GM12878 (cell line): ENCODE measurements at regions not wholly inside any gene's neighbourhood (a gene's known extent, or its start where the extent isn't known, plus 50 kb on each side); places are given as distances from the start of the nearest gene placed in this dataset.

Experiments used
- ATAC-seq: fragments of 200-7000 bp; cut with Tn5 transposase; 3 replicates; pipeline ENCODE4 v1.9.1; 2020; ENCODE audit warnings: mild to moderate bottlenecking, moderate library complexity
- BruUV-seq: library from RNA; stranded (reverse); fragments of 400-500 nt; replicated peaks from 2 replicates; lab custom pipeline; 2021; lab: Mats Ljungman, UMichigan
- CTCF ChIA-PET: fragments of 300-600 bp; sonication (Branson Sonifier 250); formaldehyde crosslinking; extraction: SDS; loops from one replicate; lab custom pipeline; 2021; ENCODE audit warnings: inconsistent platforms; lab: Yijun Ruan, JAX
- POLR2A ChIA-PET: fragments of 350-600 bp; formaldehyde crosslinking; extraction: SDS; loops from one replicate; lab custom pipeline; 2021; ENCODE audit warnings: inconsistent platforms; lab: Charles Lee
- RAD21 ChIA-PET: fragments of 300-600 bp; sonication (Branson Sonifier 250); formaldehyde crosslinking; loops from one replicate; lab custom pipeline; 2023; ENCODE audit warnings: antibody characterized with exemption; ENCODE audit not compliant: unreplicated experiment; lab: Charles Lee
- SMC1A ChIA-PET: fragments of 300-600 bp; sonication (Branson Sonifier 250); formaldehyde crosslinking; loops from one replicate; lab custom pipeline; 2023; ENCODE audit not compliant: unreplicated experiment, uncharacterized antibody; lab: Charles Lee
- DNase-seq: peaks from one replicate; pipeline ENCODE4 v3.0.0-alpha.2; 2011; ENCODE audit warnings: low read depth, low spot score
- FAIRE-seq: peaks from 3 replicates; lab custom pipeline; 2011; peaks lifted over from hg19 to GRCh38; lab: Jason Lieb, UNC
- H2AFZ ChIP-seq: 2 replicates; pipeline ENCODE4 v1.6.0; 2011; ENCODE audit warnings: low read depth, low read length, control low read depth; ENCODE audit not compliant: control insufficient read depth
- H3K27ac ChIP-seq: 2 replicates; pipeline ENCODE4 v1.5.1; 2011; ENCODE audit warnings: control low read depth; ENCODE audit not compliant: control insufficient read depth, insufficient read depth
- H3K27me3 ChIP-seq, 2 experiments: replicated peaks in 1 of 2; 2 replicates each; pipeline versions ENCODE4 v1.6.0 to v1.6.1; 2011; ENCODE audit warnings: low read length in 1 of 2; ENCODE audit not compliant: control insufficient read depth in 2 of 2, insufficient read depth in 2 of 2
- H3K36me3 ChIP-seq, 2 experiments: 2 replicates each; pipeline ENCODE4 v1.5.1; 2011; ENCODE audit warnings: low read length in 1 of 2; ENCODE audit not compliant: control insufficient read depth in 2 of 2, insufficient read depth in 2 of 2
- H3K4me1 ChIP-seq: 2 replicates; pipeline ENCODE4 v1.6.1; 2011; ENCODE audit warnings: mild to moderate bottlenecking, low read length, moderate library complexity, mixed read lengths; ENCODE audit not compliant: control insufficient read depth, insufficient read depth
- H3K4me2 ChIP-seq: 2 replicates; pipeline ENCODE4 v1.6.0; 2011; ENCODE audit warnings: control low read depth; ENCODE audit not compliant: control insufficient read depth, insufficient read depth
- H3K4me3 ChIP-seq: fragments of 200-600 bp; sonication (generic); 2 replicates; pipeline ENCODE4 v1.5.1; 2016
- H3K79me2 ChIP-seq: 2 replicates; pipeline ENCODE4 v1.6.0; 2011; ENCODE audit warnings: low read length; ENCODE audit not compliant: control insufficient read depth, insufficient read depth
- H3K9ac ChIP-seq: 2 replicates; pipeline ENCODE4 v1.8.0; 2011; ENCODE audit warnings: low read length, control low read depth, mixed read lengths; ENCODE audit not compliant: control insufficient read depth, insufficient read depth
- H3K9me3 ChIP-seq: replicated peaks from 3 replicates; pipeline ENCODE4 v1.5.1; 2011; ENCODE audit warnings: mild to moderate bottlenecking, low read length; ENCODE audit not compliant: control insufficient read depth, insufficient read depth
- H4K20me1 ChIP-seq: 2 replicates; pipeline ENCODE4 v1.6.0; 2011; ENCODE audit not compliant: control insufficient read depth, insufficient read depth
- BMI1 ChIP-seq: fragments of 450-650 bp; IDR thresholded peaks from 2 replicates; pipeline ENCODE4 v1.6.1; 2016; ENCODE audit warnings: mild to moderate bottlenecking, moderate library complexity, borderline replicate concordance
- CBX3 ChIP-seq: fragments of 200-600 bp; sonication (generic); IDR thresholded peaks from 2 replicates; pipeline ENCODE4 v1.6.1; 2016; ENCODE audit warnings: low read depth, borderline replicate concordance
- CHD2 ChIP-seq: IDR thresholded peaks from 2 replicates; pipeline ENCODE4 v1.6.1; 2011; ENCODE audit warnings: low read depth, low read length, improper control_type of control experiment, borderline replicate concordance
- EED ChIP-seq: sonication (generic); IDR thresholded peaks from 2 replicates; pipeline ENCODE4 v1.6.1; 2016; ENCODE audit warnings: antibody characterized with exemption, low read depth
- ESRRA ChIP-seq: IDR thresholded peaks from 2 replicates; pipeline ENCODE4 v1.6.1; 2012; ENCODE audit warnings: mild to moderate bottlenecking, low read length, improper control_type of control experiment
- HDAC2 ChIP-seq: fragments of 200-600 bp; sonication (generic); IDR thresholded peaks from 2 replicates; pipeline ENCODE4 v1.6.1; 2017
- HDAC6 ChIP-seq: fragments of 200-600 bp; sonication (generic); IDR thresholded peaks from one replicate; pipeline ENCODE4 v1.8.0; 2017; ENCODE audit warnings: antibody characterized with exemption; ENCODE audit not compliant: unreplicated experiment
- JUND ChIP-seq: IDR thresholded peaks from 2 replicates; pipeline ENCODE4 v1.6.1; 2012; ENCODE audit warnings: low read depth, mild to moderate bottlenecking, low read length, improper control_type of control experiment, moderate library complexity
- KDM1A ChIP-seq: fragments of 200-600 bp; sonication (generic); IDR thresholded peaks from 2 replicates; pipeline ENCODE4 v1.6.1; 2016; ENCODE audit warnings: borderline replicate concordance
- MEF2B ChIP-seq: fragments of 450-650 bp; IDR thresholded peaks from 2 replicates; pipeline ENCODE4 v1.6.1; 2018; ENCODE audit warnings: mild to moderate bottlenecking, moderate library complexity; ENCODE audit not compliant: partially characterized antibody, poor library complexity, severe bottlenecking
- NFYA ChIP-seq: IDR thresholded peaks from 2 replicates; pipeline ENCODE4 v1.6.1; 2011; ENCODE audit warnings: low read depth, mild to moderate bottlenecking, low read length, improper control_type of control experiment, borderline replicate concordance
- POLR2AphosphoS5 ChIP-seq: IDR thresholded peaks from 2 replicates; pipeline ENCODE4 v1.6.1; 2011; ENCODE audit warnings: mild to moderate bottlenecking, low read length, inconsistent platforms
- RUNX3 ChIP-seq: IDR thresholded peaks from 2 replicates; pipeline ENCODE4 v1.6.1; 2012; ENCODE audit warnings: low read length, inconsistent platforms
- SMAD5 ChIP-seq: IDR thresholded peaks from 2 replicates; pipeline ENCODE4 v1.6.1; 2016; ENCODE audit warnings: antibody characterized with exemption, low read depth
- TARDBP ChIP-seq: IDR thresholded peaks from 2 replicates; pipeline ENCODE4 v1.6.1; 2016; ENCODE audit warnings: borderline replicate concordance
- WGBS: methylation state at CpG from one replicate; pipeline ENCODE4 v1.1.6; 2016; ENCODE audit warnings: low lambda C conversion rate; ENCODE audit not compliant: insufficient replicate concordance, insufficient coverage; ENCODE audit errors: missing lambda C conversion rate; 5-methylcytosine and 5-hydroxymethylcytosine counted together
- in situ Hi-C: fragments of 300-500 bp; cut with MboI; formaldehyde crosslinking; loops from 9 replicates; pipeline ENCODE4 v1.14.3; 2018; ENCODE audit warnings: mixed read lengths
- intact Hi-C: fragments of 100-400 bp; cut with micrococcal nuclease; formaldehyde crosslinking; loops from one replicate; pipeline ENCODE4 v1.14.2; 2022; ENCODE audit not compliant: unreplicated experiment
- TF ChIP-seq, protein P1 (sequence below): fragments of 150-350 bp; IDR thresholded peaks from 2 replicates; pipeline ENCODE4 v1.6.1; 2016; ENCODE audit warnings: low read depth, low read length

GRCh38 chr4:11002961-11003360, 318.4 kb upstream of the CLNK start:
- H3K27me3 ChIP-seq = no peaks in the 10 kb centered on the region
- no peaks in the 10 kb centered on the region for H4K20me1 ChIP-seq
- H3K79me2 ChIP-seq = no peaks in the 10 kb centered on the region
- no peak for ATAC-seq
- no peaks in the 10 kb centered on the region for H3K36me3 ChIP-seq
- POLR2A ChIA-PET = no interaction called here
- no peaks in the 10 kb centered on the region for H3K4me1 ChIP-seq
- no peak for FAIRE-seq
- CTCF ChIA-PET = interaction anchor here (1.3 kb wide), 1 partner anchor 12 kb away, joined by 3 read pairs; no protein-coding TSS in a partner anchor
- RAD21 ChIA-PET = no interaction called here
- WGBS = 2% methylated on average over 2 of the region's 2 CpGs
- BruUV-seq = no TSS peak
- in situ Hi-C loops = no loop called here
- no peak for TF ChIP-seq TARDBP
- TF ChIP-seq NFYA = no peak
- TF ChIP-seq ESRRA = no peak
- TF ChIP-seq RUNX3 = no peak
- TF ChIP-seq HDAC2 = no peak
- no peak for TF ChIP-seq POLR2AphosphoS5
- TF ChIP-seq MEF2B = peak; percentile 75
- TF ChIP-seq, all 136 proteins: peak for 1
- no peak for DNase-seq
- Histone ChIP-seq H3K9me3 (no peaks in the 10 kb centered on the region), H2AFZ (no peak overlapping the region), H3K9ac (no peak overlapping the region), H3K4me2 (no peak overlapping the region), H3K27ac (no peak overlapping the region), H3K4me3 (no peak overlapping the region)
- SMC1A ChIA-PET = no interaction called here
- intact Hi-C loops = no loop called here

- Histone ChIP-seq H3K27me3 (no peaks in the 10 kb centered on the region), H3K9ac (no peak overlapping the region), H3K4me2 (no peak overlapping the region), H4K20me1 (no peaks in the 10 kb centered on the region), H3K4me3 (no peak overlapping the region), H3K79me2 (no peaks in the 10 kb centered on the region), H3K4me1 (no peaks in the 10 kb centered on the region), H3K27ac (no peak overlapping the region), H3K36me3 (no peaks in the 10 kb centered on the region), H3K9me3 (no peaks in the 10 kb centered on the region), H2AFZ (no peak overlapping the region)
- DNase-seq (no peak), ATAC-seq (no peak), FAIRE-seq (no peak)
- intact Hi-C loops = no loop called here
- ChIA-PET CTCF (interaction anchor here (0.6 kb wide), 1 partner anchor 301 kb away, joined by 4 read pairs; no protein-coding TSS in a partner anchor), RAD21 (no interaction called here), POLR2A (no interaction called here), SMC1A (interaction anchor here (0.9 kb wide), 1 partner anchor 10 kb away, joined by 3 read pairs; no protein-coding TSS in a partner anchor)
- in situ Hi-C loops = no loop called here
- BruUV-seq = no TSS peak
- 35% methylated on average over 1 of the region's 1 CpG for WGBS
- TF ChIP-seq JUND (no peak), BMI1 (no peak), HDAC6 (no peak), SMAD5 (no peak), EED (no peak), KDM1A (no peak), CHD2 (no peak), CBX3 (no peak)
- TF ChIP-seq, protein P1, sequence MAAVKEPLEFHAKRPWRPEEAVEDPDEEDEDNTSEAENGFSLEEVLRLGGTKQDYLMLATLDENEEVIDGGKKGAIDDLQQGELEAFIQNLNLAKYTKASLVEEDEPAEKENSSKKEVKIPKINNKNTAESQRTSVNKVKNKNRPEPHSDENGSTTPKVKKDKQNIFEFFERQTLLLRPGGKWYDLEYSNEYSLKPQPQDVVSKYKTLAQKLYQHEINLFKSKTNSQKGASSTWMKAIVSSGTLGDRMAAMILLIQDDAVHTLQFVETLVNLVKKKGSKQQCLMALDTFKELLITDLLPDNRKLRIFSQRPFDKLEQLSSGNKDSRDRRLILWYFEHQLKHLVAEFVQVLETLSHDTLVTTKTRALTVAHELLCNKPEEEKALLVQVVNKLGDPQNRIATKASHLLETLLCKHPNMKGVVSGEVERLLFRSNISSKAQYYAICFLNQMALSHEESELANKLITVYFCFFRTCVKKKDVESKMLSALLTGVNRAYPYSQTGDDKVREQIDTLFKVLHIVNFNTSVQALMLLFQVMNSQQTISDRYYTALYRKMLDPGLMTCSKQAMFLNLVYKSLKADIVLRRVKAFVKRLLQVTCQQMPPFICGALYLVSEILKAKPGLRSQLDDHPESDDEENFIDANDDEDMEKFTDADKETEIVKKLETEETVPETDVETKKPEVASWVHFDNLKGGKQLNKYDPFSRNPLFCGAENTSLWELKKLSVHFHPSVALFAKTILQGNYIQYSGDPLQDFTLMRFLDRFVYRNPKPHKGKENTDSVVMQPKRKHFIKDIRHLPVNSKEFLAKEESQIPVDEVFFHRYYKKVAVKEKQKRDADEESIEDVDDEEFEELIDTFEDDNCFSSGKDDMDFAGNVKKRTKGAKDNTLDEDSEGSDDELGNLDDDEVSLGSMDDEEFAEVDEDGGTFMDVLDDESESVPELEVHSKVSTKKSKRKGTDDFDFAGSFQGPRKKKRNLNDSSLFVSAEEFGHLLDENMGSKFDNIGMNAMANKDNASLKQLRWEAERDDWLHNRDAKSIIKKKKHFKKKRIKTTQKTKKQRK = no peak
Measured at GRCh38 chr4:10998846-10999245, 314.3 kb upstream of the CLNK start.
